ENCODE measurements at regions not wholly inside any gene's neighbourhood (a gene's known extent, or its start where the extent isn't known, plus 50 kb on each side); places are given as distances from the start of the nearest gene placed in this dataset.

DNA sequence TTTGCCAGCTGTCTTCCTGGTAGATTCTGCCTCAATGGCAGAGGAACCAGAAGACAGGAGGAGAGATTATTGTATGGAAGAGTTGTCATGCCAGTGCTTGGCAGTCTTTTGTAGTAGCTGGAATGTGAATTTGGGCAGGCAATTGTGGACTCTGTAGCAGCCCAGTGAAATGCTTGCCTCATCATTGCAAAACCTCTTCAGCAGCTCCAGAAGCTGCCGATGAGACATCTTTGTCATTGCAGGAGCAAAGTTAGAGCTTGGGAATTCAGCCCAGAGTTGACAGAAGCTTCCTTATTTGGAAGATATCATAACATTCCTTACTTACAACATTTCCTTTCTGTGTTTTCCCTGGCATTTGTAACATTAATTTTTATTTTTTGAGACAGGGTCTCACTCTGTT is 1250.9 kb downstream of the CDY2B start:
- no peaks in the 10 kb centered on the region for H3K36me3 ChIP-seq (ENCODE audit: control insufficient read depth in 4 of 4, insufficient read depth in 3 of 4, low read depth in 1 of 4, low read length in 3 of 4)
- DNase-seq (ENCODE audit: low spot score), result no peak
- WGBS, result 73% methylated on average over 1 of the region's 1 CpG
- no peak overlapping the region for H3K27ac ChIP-seq (ENCODE audit: low read depth in 1 of 2, low read length in 2 of 2)
- TF ChIP-seq CTCF (IDR thresholded peaks at IDR 0.05; ENCODE audit: low read depth, low read length, missing input control) (no peak), GABPA (IDR thresholded peaks at IDR 0.05 in 1 of 2, conservative IDR thresholded peaks at IDR 0.05 in 1 of 2) (no peak), EGR1 (IDR thresholded peaks at IDR 0.05; ENCODE audit: low read depth in 2 of 2) (no peak), HNF4A (conservative IDR thresholded peaks at IDR 0.05) (no peak), RAD21 (IDR thresholded peaks at IDR 0.05) (no peak), YY1 (IDR thresholded peaks at IDR 0.05) (no peak), JUND (IDR thresholded peaks at IDR 0.05) (no peak), TAF1 (conservative IDR thresholded peaks at IDR 0.05) (no peak), SP1 (IDR thresholded peaks at IDR 0.05) (no peak), REST (IDR thresholded peaks at IDR 0.05) (no peak), FOXA2 (IDR thresholded peaks at IDR 0.05) (no peak)
- TF ChIP-seq, protein P1, sequence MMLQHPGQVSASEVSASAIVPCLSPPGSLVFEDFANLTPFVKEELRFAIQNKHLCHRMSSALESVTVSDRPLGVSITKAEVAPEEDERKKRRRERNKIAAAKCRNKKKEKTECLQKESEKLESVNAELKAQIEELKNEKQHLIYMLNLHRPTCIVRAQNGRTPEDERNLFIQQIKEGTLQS (IDR thresholded peaks at IDR 0.05), result no peak
- no peaks in the 10 kb centered on the region for H3K27me3 ChIP-seq (ENCODE audit: control insufficient read depth in 4 of 4, insufficient read depth in 4 of 4, low read length in 3 of 4)
- no peak overlapping the region for H3K4me3 ChIP-seq (ENCODE audit: low read depth in 1 of 3, low read length in 3 of 3)
- H3K9ac ChIP-seq (ENCODE audit: low read depth in 1 of 2, low read length in 2 of 2), result no peak overlapping the region
- no peaks in the 10 kb centered on the region for H3K9me3 ChIP-seq (ENCODE audit: control insufficient read depth in 4 of 4, low read length in 3 of 4)
- no peaks in the 10 kb centered on the region for H3K4me1 ChIP-seq (ENCODE audit: control insufficient read depth in 4 of 4, insufficient read depth in 4 of 4, low read length in 3 of 4)

- Histone ChIP-seq H3K36me3 (ENCODE audit: control insufficient read depth in 4 of 4, insufficient read depth in 3 of 4, low read depth in 1 of 4, low read length in 3 of 4) (no peaks in the 10 kb centered on the region), H3K4me1 (ENCODE audit: control insufficient read depth in 4 of 4, insufficient read depth in 4 of 4, low read length in 3 of 4) (no peaks in the 10 kb centered on the region), H3K27me3 (ENCODE audit: control insufficient read depth in 4 of 4, insufficient read depth in 4 of 4, low read length in 3 of 4) (no peaks in the 10 kb centered on the region), H3K9ac (ENCODE audit: low read depth in 1 of 2, low read length in 2 of 2) (no peak overlapping the region), H3K9me3 (ENCODE audit: control insufficient read depth in 4 of 4, low read length in 3 of 4) (no peaks in the 10 kb centered on the region), H3K27ac (ENCODE audit: low read depth in 1 of 2, low read length in 2 of 2) (no peak overlapping the region), H3K4me3 (ENCODE audit: low read depth in 1 of 3, low read length in 3 of 3) (no peak overlapping the region)
- TF ChIP-seq FOXA1 (IDR thresholded peaks at IDR 0.05), result no peak
- TF ChIP-seq, protein P2, sequence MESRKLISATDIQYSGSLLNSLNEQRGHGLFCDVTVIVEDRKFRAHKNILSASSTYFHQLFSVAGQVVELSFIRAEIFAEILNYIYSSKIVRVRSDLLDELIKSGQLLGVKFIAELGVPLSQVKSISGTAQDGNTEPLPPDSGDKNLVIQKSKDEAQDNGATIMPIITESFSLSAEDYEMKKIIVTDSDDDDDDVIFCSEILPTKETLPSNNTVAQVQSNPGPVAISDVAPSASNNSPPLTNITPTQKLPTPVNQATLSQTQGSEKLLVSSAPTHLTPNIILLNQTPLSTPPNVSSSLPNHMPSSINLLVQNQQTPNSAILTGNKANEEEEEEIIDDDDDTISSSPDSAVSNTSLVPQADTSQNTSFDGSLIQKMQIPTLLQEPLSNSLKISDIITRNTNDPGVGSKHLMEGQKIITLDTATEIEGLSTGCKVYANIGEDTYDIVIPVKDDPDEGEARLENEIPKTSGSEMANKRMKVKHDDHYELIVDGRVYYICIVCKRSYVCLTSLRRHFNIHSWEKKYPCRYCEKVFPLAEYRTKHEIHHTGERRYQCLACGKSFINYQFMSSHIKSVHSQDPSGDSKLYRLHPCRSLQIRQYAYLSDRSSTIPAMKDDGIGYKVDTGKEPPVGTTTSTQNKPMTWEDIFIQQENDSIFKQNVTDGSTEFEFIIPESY (IDR thresholded peaks at IDR 0.05), result no peak
- TF ChIP-seq RAD21 (IDR thresholded peaks at IDR 0.05), result no peak
- TF ChIP-seq HNF4G (IDR thresholded peaks at IDR 0.05), result no peak
- no peak for TF ChIP-seq JUND (IDR thresholded peaks at IDR 0.05)
- TF ChIP-seq TAF1 (conservative IDR thresholded peaks at IDR 0.05), result no peak
- TF ChIP-seq FOXA2 (IDR thresholded peaks at IDR 0.05), result no peak
- TF ChIP-seq NR2F2 (IDR thresholded peaks at IDR 0.05), result no peak
- no peak for TF ChIP-seq SP1 (IDR thresholded peaks at IDR 0.05)
- TF ChIP-seq RXRA (IDR thresholded peaks at IDR 0.05), result no peak
- no peak for TF ChIP-seq CTCF (IDR thresholded peaks at IDR 0.05; ENCODE audit: low read depth, low read length, missing input control)
- TF ChIP-seq GABPA (IDR thresholded peaks at IDR 0.05 in 1 of 2, conservative IDR thresholded peaks at IDR 0.05 in 1 of 2), result no peak
- TF ChIP-seq, protein P1 (IDR thresholded peaks at IDR 0.05), result no peak
- no peak for TF ChIP-seq MAX (IDR thresholded peaks at IDR 0.05)
- no peak for TF ChIP-seq REST (IDR thresholded peaks at IDR 0.05)
- TF ChIP-seq EGR1 (IDR thresholded peaks at IDR 0.05; ENCODE audit: low read depth in 2 of 2), result no peak
- WGBS, result 91% methylated on average over 3 of the region's 3 CpGs
- no peak for DNase-seq (ENCODE audit: low spot score)
These were observed 1252.9 kb downstream of the CDY2B start for GRCh38 chrY:16627122-16627521.

All from liver (tissue), 8 donors.